ENCODE measurements at regions not wholly inside any gene's neighbourhood (a gene's known extent, or its start where the extent isn't known, plus 50 kb on each side); places are given as distances from the start of the nearest gene placed in this dataset.

DNA sequence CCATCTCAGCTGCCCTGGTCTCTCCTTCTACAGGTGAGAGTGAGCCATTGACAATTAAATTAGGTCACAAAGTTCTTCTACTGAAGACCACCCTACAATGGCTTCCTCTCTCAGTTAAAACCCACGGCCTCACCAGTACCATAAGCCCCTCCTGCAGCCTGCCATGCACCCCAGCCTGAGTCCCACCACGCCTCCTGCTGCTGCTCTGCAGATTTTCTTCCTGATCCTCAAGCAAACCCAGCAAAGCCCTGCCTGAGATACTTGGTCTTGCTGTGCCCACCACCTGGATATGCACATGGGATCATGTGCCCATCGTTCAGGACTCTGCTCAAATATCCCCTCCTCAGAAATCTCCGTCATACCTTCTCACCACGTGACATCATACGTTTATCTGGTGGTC lies 696.6 kb downstream of the RNF144A start:
- TF ChIP-seq, protein P1, sequence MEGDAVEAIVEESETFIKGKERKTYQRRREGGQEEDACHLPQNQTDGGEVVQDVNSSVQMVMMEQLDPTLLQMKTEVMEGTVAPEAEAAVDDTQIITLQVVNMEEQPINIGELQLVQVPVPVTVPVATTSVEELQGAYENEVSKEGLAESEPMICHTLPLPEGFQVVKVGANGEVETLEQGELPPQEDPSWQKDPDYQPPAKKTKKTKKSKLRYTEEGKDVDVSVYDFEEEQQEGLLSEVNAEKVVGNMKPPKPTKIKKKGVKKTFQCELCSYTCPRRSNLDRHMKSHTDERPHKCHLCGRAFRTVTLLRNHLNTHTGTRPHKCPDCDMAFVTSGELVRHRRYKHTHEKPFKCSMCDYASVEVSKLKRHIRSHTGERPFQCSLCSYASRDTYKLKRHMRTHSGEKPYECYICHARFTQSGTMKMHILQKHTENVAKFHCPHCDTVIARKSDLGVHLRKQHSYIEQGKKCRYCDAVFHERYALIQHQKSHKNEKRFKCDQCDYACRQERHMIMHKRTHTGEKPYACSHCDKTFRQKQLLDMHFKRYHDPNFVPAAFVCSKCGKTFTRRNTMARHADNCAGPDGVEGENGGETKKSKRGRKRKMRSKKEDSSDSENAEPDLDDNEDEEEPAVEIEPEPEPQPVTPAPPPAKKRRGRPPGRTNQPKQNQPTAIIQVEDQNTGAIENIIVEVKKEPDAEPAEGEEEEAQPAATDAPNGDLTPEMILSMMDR (IDR thresholded peaks at IDR 0.05 in 2 of 3, conservative IDR thresholded peaks at IDR 0.05 in 1 of 3; ENCODE audit: insufficient read depth in 2 of 3, low read depth in 1 of 3, low read length in 3 of 3): no peak
- TF ChIP-seq ZNF274 (IDR thresholded peaks at IDR 0.05; ENCODE audit: borderline replicate concordance, low read depth, low read length) (no peak), CBX1 (IDR thresholded peaks at IDR 0.05; ENCODE audit: low read depth) (no peak), GTF2F1 (IDR thresholded peaks at IDR 0.05; ENCODE audit: low read depth, low read length) (no peak), ELF4 (CRISPR knock-in tag; IDR thresholded peaks at IDR 0.05) (no peak), SMAD1 (IDR thresholded peaks at IDR 0.05; ENCODE audit: low read depth, low read length, partially characterized antibody) (no peak), REST (IDR thresholded peaks at IDR 0.05; ENCODE audit: borderline replicate concordance) (no peak), REST (CRISPR knock-in tag; IDR thresholded peaks at IDR 0.05; ENCODE audit: low read depth) (no peak)

All from K562 (cell line).